Liver (tissue), 8 donors: ENCODE measurements at regions not wholly inside any gene's neighbourhood (a gene's known extent, or its start where the extent isn't known, plus 50 kb on each side); places are given as distances from the start of the nearest gene placed in this dataset.

Experiments used
- DNase-seq: peaks from one replicate; pipeline ENCODE4 v3.0.0-alpha.2; 2017; ENCODE audit warnings: low spot score
- H3K27ac ChIP-seq, 2 donors: one replicate each; pipeline ENCODE4 v1.7.0; 2013; ENCODE audit warnings: inconsistent platforms in 2 of 2, low read length in 2 of 2, control low read depth in 1 of 2, low read depth in 1 of 2, mild to moderate bottlenecking in 1 of 2
- H3K27me3 ChIP-seq, 4 donors: one replicate each; pipeline versions ENCODE4 v1.6.1 to v1.7.0; 2013; ENCODE audit warnings: low read length in 3 of 4, inconsistent platforms in 1 of 4, mild to moderate bottlenecking in 1 of 4, moderate library complexity in 1 of 4; ENCODE audit not compliant: control insufficient read depth in 4 of 4, insufficient read depth in 4 of 4
- H3K36me3 ChIP-seq, 4 donors: one replicate each; pipeline versions ENCODE4 v1.6.1 to v1.7.0; 2013; ENCODE audit warnings: low read length in 3 of 4, mild to moderate bottlenecking in 3 of 4, low read depth in 1 of 4, moderate library complexity in 1 of 4; ENCODE audit not compliant: control insufficient read depth in 4 of 4, insufficient read depth in 3 of 4
- H3K4me1 ChIP-seq, 4 donors: one replicate each; pipeline versions ENCODE4 v1.6.1 to v1.7.0; 2013; ENCODE audit warnings: low read length in 3 of 4, mild to moderate bottlenecking in 3 of 4, moderate library complexity in 1 of 4; ENCODE audit not compliant: control insufficient read depth in 4 of 4, insufficient read depth in 4 of 4
- H3K4me3 ChIP-seq, 3 donors: one replicate each; pipeline versions ENCODE4 v1.6.1 to v1.7.0; 2013; ENCODE audit warnings: low read length in 3 of 3, control low read depth in 1 of 3, low read depth in 1 of 3, mild to moderate bottlenecking in 1 of 3
- H3K9ac ChIP-seq, 2 donors: one replicate each; pipeline ENCODE4 v1.7.0; 2013; ENCODE audit warnings: low read length in 2 of 2, mild to moderate bottlenecking in 2 of 2, moderate library complexity in 2 of 2, control low read depth in 1 of 2, low read depth in 1 of 2
- H3K9me3 ChIP-seq, 4 donors: one replicate each; pipeline versions ENCODE4 v1.6.1 to v1.7.0; 2013; ENCODE audit warnings: low read length in 3 of 4; ENCODE audit not compliant: control insufficient read depth in 4 of 4
- EGR1 ChIP-seq, 2 donors: IDR thresholded peaks; 2 replicates each; pipeline ENCODE4 v1.6.1; 2016 to 2018; ENCODE audit warnings: antibody characterized with exemption in 2 of 2, low read depth in 2 of 2
- FOXA1 ChIP-seq: IDR thresholded peaks from 2 replicates; pipeline ENCODE4 v1.6.1; 2016; ENCODE audit warnings: antibody characterized with exemption
- FOXA2 ChIP-seq: IDR thresholded peaks from 2 replicates; pipeline ENCODE4 v1.6.1; 2016; ENCODE audit warnings: antibody characterized with exemption
- GABPA ChIP-seq, 2 donors: IDR thresholded peaks in 1 of 2; conservative IDR thresholded peaks in 1 of 2; 2 replicates each; pipeline ENCODE4 v1.6.1; 2016; ENCODE audit warnings: antibody characterized with exemption in 2 of 2, mild to moderate bottlenecking in 1 of 2, moderate library complexity in 1 of 2
- HNF4G ChIP-seq: IDR thresholded peaks from 2 replicates; pipeline ENCODE4 v1.6.1; 2016; ENCODE audit warnings: antibody characterized with exemption
- JUND ChIP-seq, 2 donors: IDR thresholded peaks; 2 replicates each; pipeline ENCODE4 v1.6.1; 2016; ENCODE audit warnings: antibody characterized with exemption in 2 of 2
- MAX ChIP-seq: IDR thresholded peaks from 2 replicates; pipeline ENCODE4 v1.6.1; 2016; ENCODE audit warnings: antibody characterized with exemption
- NR2F2 ChIP-seq: IDR thresholded peaks from 2 replicates; pipeline ENCODE4 v1.6.1; 2016; ENCODE audit warnings: antibody characterized with exemption
- RAD21 ChIP-seq, 2 donors: IDR thresholded peaks; 2 replicates each; pipeline ENCODE4 v1.6.1; 2016; ENCODE audit warnings: antibody characterized with exemption in 2 of 2, mild to moderate bottlenecking in 2 of 2
- REST ChIP-seq: IDR thresholded peaks from 2 replicates; pipeline ENCODE4 v1.6.1; 2016; ENCODE audit warnings: antibody characterized with exemption, mild to moderate bottlenecking
- RXRA ChIP-seq, 2 donors: IDR thresholded peaks; 2 replicates each; pipeline ENCODE4 v1.6.1; 2017 to 2018; ENCODE audit warnings: antibody characterized with exemption in 2 of 2, mild to moderate bottlenecking in 1 of 2
- SP1 ChIP-seq: IDR thresholded peaks from 2 replicates; pipeline ENCODE4 v1.6.1; 2018; ENCODE audit warnings: antibody characterized with exemption, mild to moderate bottlenecking
- TAF1 ChIP-seq: conservative IDR thresholded peaks from 2 replicates; pipeline ENCODE4 v1.6.1; 2016; ENCODE audit warnings: antibody characterized with exemption, mild to moderate bottlenecking
- WGBS: extraction: QIAGEN DNeasy Blood & Tissue Kit; methylation state at CpG from one replicate; pipeline ENCODE4 v1.1.7; 2013; 5-methylcytosine and 5-hydroxymethylcytosine counted together
- TF ChIP-seq, protein P1 (sequence below): IDR thresholded peaks from 2 replicates; pipeline ENCODE4 v1.6.1; 2016; ENCODE audit warnings: antibody characterized with exemption
- TF ChIP-seq, protein P2 (sequence below): fragments of 150-350 bp; IDR thresholded peaks from 2 replicates; pipeline ENCODE4 v1.5.1; 2017; ENCODE audit warnings: improper control_type of control experiment, low read depth, low read length; ENCODE audit not compliant: missing input control
- TF ChIP-seq, protein P3 (sequence below): IDR thresholded peaks from 2 replicates; pipeline ENCODE4 v1.6.1; 2016; ENCODE audit warnings: antibody characterized with exemption
- donor health status: healthy.
- donor health status: healthy.
- donor health status: healthy.
- donor health status: healthy.
- donor health status: healthy.

DNA sequence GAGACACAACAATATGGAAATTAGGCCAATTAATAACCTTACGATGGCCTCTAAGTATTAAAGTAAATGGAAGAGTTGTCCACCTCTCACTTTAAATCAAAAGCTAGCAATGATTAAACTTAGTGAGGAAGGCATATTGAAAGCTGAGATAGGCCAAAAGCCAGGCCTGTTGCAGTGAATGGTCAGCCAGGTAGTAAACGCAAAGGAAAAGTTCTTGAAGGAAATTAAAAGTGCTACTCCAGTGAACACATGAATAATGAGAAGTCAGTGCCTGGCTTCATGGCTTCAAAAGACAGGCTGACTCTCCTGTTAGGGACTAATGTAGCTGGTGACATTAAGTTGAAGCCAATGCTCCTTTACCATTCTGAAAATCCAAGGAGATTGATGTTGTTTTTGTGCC, 135.3 kb downstream of the NDUFA12 start:
- WGBS = 98% methylated on average over 2 of the region's 2 CpGs
- Histone ChIP-seq H3K9me3 (peaks cover 0 to 4% (median 0%) of the 10 kb centered on the region in 4 donors), H3K27ac (no peak overlapping the region), H3K36me3 (no peaks in the 10 kb centered on the region), H3K27me3 (peaks cover 0 to 11% (median under 1%) of the 10 kb centered on the region in 4 donors), H3K4me1 (peaks cover 0 to 6% (median 2%) of the 10 kb centered on the region in 4 donors), H3K9ac (no peak overlapping the region), H3K4me3 (no peak overlapping the region)
- DNase-seq = no peak
- TF ChIP-seq SP1 (no peak), RAD21 (IDR thresholded peaks at IDR 0.05) (no peak), JUND (IDR thresholded peaks at IDR 0.05) (no peak), RXRA (IDR thresholded peaks at IDR 0.05) (no peak)
- TF ChIP-seq, protein P1, sequence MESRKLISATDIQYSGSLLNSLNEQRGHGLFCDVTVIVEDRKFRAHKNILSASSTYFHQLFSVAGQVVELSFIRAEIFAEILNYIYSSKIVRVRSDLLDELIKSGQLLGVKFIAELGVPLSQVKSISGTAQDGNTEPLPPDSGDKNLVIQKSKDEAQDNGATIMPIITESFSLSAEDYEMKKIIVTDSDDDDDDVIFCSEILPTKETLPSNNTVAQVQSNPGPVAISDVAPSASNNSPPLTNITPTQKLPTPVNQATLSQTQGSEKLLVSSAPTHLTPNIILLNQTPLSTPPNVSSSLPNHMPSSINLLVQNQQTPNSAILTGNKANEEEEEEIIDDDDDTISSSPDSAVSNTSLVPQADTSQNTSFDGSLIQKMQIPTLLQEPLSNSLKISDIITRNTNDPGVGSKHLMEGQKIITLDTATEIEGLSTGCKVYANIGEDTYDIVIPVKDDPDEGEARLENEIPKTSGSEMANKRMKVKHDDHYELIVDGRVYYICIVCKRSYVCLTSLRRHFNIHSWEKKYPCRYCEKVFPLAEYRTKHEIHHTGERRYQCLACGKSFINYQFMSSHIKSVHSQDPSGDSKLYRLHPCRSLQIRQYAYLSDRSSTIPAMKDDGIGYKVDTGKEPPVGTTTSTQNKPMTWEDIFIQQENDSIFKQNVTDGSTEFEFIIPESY = no peak

GRCh38 chr12:94867066-94867855, 136.2 kb downstream of the NDUFA12 start:
- H3K36me3 ChIP-seq = no peaks in the 10 kb centered on the region
- TF ChIP-seq, protein P2, sequence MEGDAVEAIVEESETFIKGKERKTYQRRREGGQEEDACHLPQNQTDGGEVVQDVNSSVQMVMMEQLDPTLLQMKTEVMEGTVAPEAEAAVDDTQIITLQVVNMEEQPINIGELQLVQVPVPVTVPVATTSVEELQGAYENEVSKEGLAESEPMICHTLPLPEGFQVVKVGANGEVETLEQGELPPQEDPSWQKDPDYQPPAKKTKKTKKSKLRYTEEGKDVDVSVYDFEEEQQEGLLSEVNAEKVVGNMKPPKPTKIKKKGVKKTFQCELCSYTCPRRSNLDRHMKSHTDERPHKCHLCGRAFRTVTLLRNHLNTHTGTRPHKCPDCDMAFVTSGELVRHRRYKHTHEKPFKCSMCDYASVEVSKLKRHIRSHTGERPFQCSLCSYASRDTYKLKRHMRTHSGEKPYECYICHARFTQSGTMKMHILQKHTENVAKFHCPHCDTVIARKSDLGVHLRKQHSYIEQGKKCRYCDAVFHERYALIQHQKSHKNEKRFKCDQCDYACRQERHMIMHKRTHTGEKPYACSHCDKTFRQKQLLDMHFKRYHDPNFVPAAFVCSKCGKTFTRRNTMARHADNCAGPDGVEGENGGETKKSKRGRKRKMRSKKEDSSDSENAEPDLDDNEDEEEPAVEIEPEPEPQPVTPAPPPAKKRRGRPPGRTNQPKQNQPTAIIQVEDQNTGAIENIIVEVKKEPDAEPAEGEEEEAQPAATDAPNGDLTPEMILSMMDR = no peak
- no peak for TF ChIP-seq NR2F2
- TF ChIP-seq GABPA (IDR thresholded peaks at IDR 0.05 in 1 of 2, conservative IDR thresholded peaks at IDR 0.05 in 1 of 2) = no peak
- TF ChIP-seq FOXA1 = no peak
- no peak for TF ChIP-seq REST
- TF ChIP-seq, protein P1 = no peak
- TF ChIP-seq HNF4G = no peak
- TF ChIP-seq FOXA2 = no peak
- no peak for TF ChIP-seq JUND (IDR thresholded peaks at IDR 0.05)
- TF ChIP-seq EGR1 (IDR thresholded peaks at IDR 0.05; ENCODE audit: low read depth in 2 of 2) = no peak
- TF ChIP-seq, protein P3, sequence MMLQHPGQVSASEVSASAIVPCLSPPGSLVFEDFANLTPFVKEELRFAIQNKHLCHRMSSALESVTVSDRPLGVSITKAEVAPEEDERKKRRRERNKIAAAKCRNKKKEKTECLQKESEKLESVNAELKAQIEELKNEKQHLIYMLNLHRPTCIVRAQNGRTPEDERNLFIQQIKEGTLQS = no peak
- no peak for TF ChIP-seq RAD21 (IDR thresholded peaks at IDR 0.05)
- TF ChIP-seq MAX = no peak
- no peak for TF ChIP-seq TAF1
- peaks cover 0 to 5% (median under 1%) of the 10 kb centered on the region in 4 donors for H3K27me3 ChIP-seq
- no peak overlapping the region for H3K4me3 ChIP-seq
- 84% methylated on average over 5 of the region's 5 CpGs for WGBS
- no peak overlapping the region for H3K9ac ChIP-seq
- no peak overlapping the region for H3K27ac ChIP-seq
- DNase-seq = no peak
- no peaks in the 10 kb centered on the region for H3K4me1 ChIP-seq
- H3K9me3 ChIP-seq = peaks cover 0 to 4% (median 0%) of the 10 kb centered on the region in 4 donors
